ENCODE measurements at regions not wholly inside any gene's neighbourhood (a gene's known extent, or its start where the extent isn't known, plus 50 kb on each side); places are given as distances from the start of the nearest gene placed in this dataset.

DNA sequence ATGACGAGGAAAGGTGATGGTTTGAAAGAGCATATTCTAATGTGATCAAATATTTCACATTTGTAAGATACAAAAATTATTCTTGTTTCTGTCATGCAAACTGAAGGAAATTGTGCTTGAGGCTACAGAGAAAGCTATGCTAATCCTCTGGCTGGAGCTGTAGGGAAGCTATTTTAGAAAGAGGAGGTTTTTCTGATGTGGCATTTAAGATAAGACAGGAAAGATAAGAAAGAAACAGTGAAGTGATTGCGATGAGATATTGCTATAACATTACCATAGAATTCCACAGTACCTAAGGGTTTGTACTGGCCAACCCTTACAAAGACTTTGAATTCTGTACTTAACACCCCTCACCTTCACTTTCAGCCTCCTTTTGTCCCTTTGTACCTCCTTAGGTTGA lies 205.2 kb upstream of the LMCD1 start:
- no CpG with 5 or more reads among the region's 2 CpGs for WGBS (ENCODE audit: insufficient coverage)
- DNase-seq: no peak
- Histone ChIP-seq H3K36me3 (ENCODE audit: control insufficient read depth in 4 of 4, insufficient read depth in 4 of 4, low read length in 3 of 4) (no peaks in the 10 kb centered on the region), H3K4me1 (ENCODE audit: control extremely low read depth in 1 of 4, control insufficient read depth in 4 of 4, insufficient read depth in 4 of 4, low read length in 3 of 4) (no peaks in the 10 kb centered on the region), H3K27ac (ENCODE audit: insufficient read depth in 1 of 2, low read depth in 1 of 2, low read length in 2 of 2, poor library complexity in 1 of 2, severe bottlenecking in 2 of 2) (no peak overlapping the region), H3K9me3 (ENCODE audit: control extremely low read depth in 1 of 5, control insufficient read depth in 4 of 5, insufficient read depth in 2 of 5, low read depth in 1 of 5, low read length in 4 of 5) (no peaks in the 10 kb centered on the region), H3K4me3 (ENCODE audit: control insufficient read depth in 1 of 7, extremely low read depth in 1 of 7, insufficient read depth in 4 of 7, low read depth in 2 of 7, low read length in 6 of 7) (no peak overlapping the region), H3K27me3 (replicated peaks in 2 of 5; ENCODE audit: control insufficient read depth in 4 of 5, insufficient read depth in 5 of 5, low read length in 4 of 5) (no peaks in the 10 kb centered on the region)
- ChIA-PET CTCF (no interaction called here), POLR2A (no interaction called here)

GRCh38 chr3:8298021-8298954 lies 203.3 kb upstream of the LMCD1 start:
- Histone ChIP-seq H3K9me3 (ENCODE audit: control extremely low read depth in 1 of 5, control insufficient read depth in 4 of 5, insufficient read depth in 2 of 5, low read depth in 1 of 5, low read length in 4 of 5) (no peaks in the 10 kb centered on the region), H3K4me3 (ENCODE audit: control insufficient read depth in 1 of 7, extremely low read depth in 1 of 7, insufficient read depth in 4 of 7, low read depth in 2 of 7, low read length in 6 of 7) (no peak overlapping the region), H3K4me1 (ENCODE audit: control extremely low read depth in 1 of 4, control insufficient read depth in 4 of 4, insufficient read depth in 4 of 4, low read length in 3 of 4) (no peaks in the 10 kb centered on the region), H3K27me3 (replicated peaks in 2 of 5; ENCODE audit: control insufficient read depth in 4 of 5, insufficient read depth in 5 of 5, low read length in 4 of 5) (no peaks in the 10 kb centered on the region), H3K27ac (ENCODE audit: insufficient read depth in 1 of 2, low read depth in 1 of 2, low read length in 2 of 2, poor library complexity in 1 of 2, severe bottlenecking in 2 of 2) (no peak overlapping the region), H3K36me3 (ENCODE audit: control insufficient read depth in 4 of 4, insufficient read depth in 4 of 4, low read length in 3 of 4) (no peaks in the 10 kb centered on the region)
- DNase-seq: no peak
- ChIA-PET POLR2A (no interaction called here), CTCF (interaction anchor here (2.1 kb wide), 1 partner anchor 119 kb away, joined by 7 read pairs; no protein-coding TSS in a partner anchor)
- WGBS (ENCODE audit: insufficient coverage): 86% methylated on average over 8 of the region's 9 CpGs

- no peak overlapping the region for H3K4me3 ChIP-seq (ENCODE audit: control insufficient read depth in 1 of 7, extremely low read depth in 1 of 7, insufficient read depth in 4 of 7, low read depth in 2 of 7, low read length in 6 of 7)
- no peaks in the 10 kb centered on the region for H3K36me3 ChIP-seq (ENCODE audit: control insufficient read depth in 4 of 4, insufficient read depth in 4 of 4, low read length in 3 of 4)
- DNase-seq: peak; percentile 64 to 86 (median 82)
- H3K27me3 ChIP-seq (replicated peaks in 2 of 5; ENCODE audit: control insufficient read depth in 4 of 5, insufficient read depth in 5 of 5, low read length in 4 of 5): no peaks in the 10 kb centered on the region
- POLR2A ChIA-PET: interaction anchor here (0.6 kb wide), 2 partner anchors 16 to 1016 kb away, joined by 3 to 4 read pairs; no protein-coding TSS in a partner anchor
- H3K4me1 ChIP-seq (ENCODE audit: control extremely low read depth in 1 of 4, control insufficient read depth in 4 of 4, insufficient read depth in 4 of 4, low read length in 3 of 4): peaks cover 0 to 3% (median 0%) of the 10 kb centered on the region in 4 experiments
- no peak overlapping the region for H3K27ac ChIP-seq (ENCODE audit: insufficient read depth in 1 of 2, low read depth in 1 of 2, low read length in 2 of 2, poor library complexity in 1 of 2, severe bottlenecking in 2 of 2)
- CTCF ChIA-PET: interaction anchor here (0.7 to 4.6 kb wide), 9 partner anchors 10 to 330 kb away, joined by 3 to 21 read pairs (median 4); no protein-coding TSS in a partner anchor
- no peaks in the 10 kb centered on the region for H3K9me3 ChIP-seq (ENCODE audit: control extremely low read depth in 1 of 5, control insufficient read depth in 4 of 5, insufficient read depth in 2 of 5, low read depth in 1 of 5, low read length in 4 of 5)
- 21% methylated on average over 6 of the region's 7 CpGs for WGBS (ENCODE audit: insufficient coverage)
Observed at GRCh38 chr3:8301977-8302735, 199.5 kb upstream of the LMCD1 start.

DNA sequence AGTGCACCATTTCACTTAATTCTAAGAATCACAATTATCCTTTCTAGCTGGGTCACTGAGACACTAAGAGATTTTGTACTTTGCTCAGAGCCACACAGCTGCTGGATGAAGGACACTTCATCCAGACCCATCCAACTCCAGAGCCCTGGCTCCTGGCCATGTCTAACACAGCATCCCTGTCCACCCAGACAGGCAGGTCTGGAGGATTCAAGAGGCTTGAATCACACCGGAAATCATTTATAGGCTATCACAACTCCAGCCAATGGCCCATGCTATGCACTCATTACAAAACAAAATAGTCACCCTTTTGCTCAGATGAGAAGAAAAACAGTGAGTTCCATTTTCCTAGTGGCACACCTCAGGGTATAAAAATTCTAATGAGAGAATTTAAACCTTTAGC lies 198.2 kb upstream of the LMCD1 start:
- peaks cover 0 to 3% (median 0%) of the 10 kb centered on the region in 4 experiments for H3K4me1 ChIP-seq (ENCODE audit: control extremely low read depth in 1 of 4, control insufficient read depth in 4 of 4, insufficient read depth in 4 of 4, low read length in 3 of 4)
- POLR2A ChIA-PET: no interaction called here
- no peaks in the 10 kb centered on the region for H3K36me3 ChIP-seq (ENCODE audit: control insufficient read depth in 4 of 4, insufficient read depth in 4 of 4, low read length in 3 of 4)
- H3K27me3 ChIP-seq (replicated peaks in 2 of 5; ENCODE audit: control insufficient read depth in 4 of 5, insufficient read depth in 5 of 5, low read length in 4 of 5): no peaks in the 10 kb centered on the region
- WGBS (ENCODE audit: insufficient coverage): no CpG with 5 or more reads among the region's 1 CpG
- H3K27ac ChIP-seq (ENCODE audit: insufficient read depth in 1 of 2, low read depth in 1 of 2, low read length in 2 of 2, poor library complexity in 1 of 2, severe bottlenecking in 2 of 2): no peak overlapping the region
- peaks cover 0 to 4% (median 0%) of the 10 kb centered on the region in 5 experiments for H3K9me3 ChIP-seq (ENCODE audit: control extremely low read depth in 1 of 5, control insufficient read depth in 4 of 5, insufficient read depth in 2 of 5, low read depth in 1 of 5, low read length in 4 of 5)
- no peak for DNase-seq
- CTCF ChIA-PET: interaction anchor here (1.1 to 4.6 kb wide), 5 partner anchors 21 to 115 kb away, joined by 3 to 21 read pairs (median 8); no protein-coding TSS in a partner anchor
- H3K4me3 ChIP-seq (ENCODE audit: control insufficient read depth in 1 of 7, extremely low read depth in 1 of 7, insufficient read depth in 4 of 7, low read depth in 2 of 7, low read length in 6 of 7): no peak overlapping the region

- no peak overlapping the region for H3K27ac ChIP-seq (ENCODE audit: insufficient read depth in 1 of 2, low read depth in 1 of 2, low read length in 2 of 2, poor library complexity in 1 of 2, severe bottlenecking in 2 of 2)
- no peak overlapping the region for H3K4me3 ChIP-seq (ENCODE audit: control insufficient read depth in 1 of 7, extremely low read depth in 1 of 7, insufficient read depth in 4 of 7, low read depth in 2 of 7, low read length in 6 of 7)
- H3K36me3 ChIP-seq (ENCODE audit: control insufficient read depth in 4 of 4, insufficient read depth in 4 of 4, low read length in 3 of 4): no peaks in the 10 kb centered on the region
- DNase-seq: no peak
- 100% methylated on average over 1 of the region's 1 CpG for WGBS (ENCODE audit: insufficient coverage)
- no peaks in the 10 kb centered on the region for H3K27me3 ChIP-seq (replicated peaks in 2 of 5; ENCODE audit: control insufficient read depth in 4 of 5, insufficient read depth in 5 of 5, low read length in 4 of 5)
- H3K4me1 ChIP-seq (ENCODE audit: control extremely low read depth in 1 of 4, control insufficient read depth in 4 of 4, insufficient read depth in 4 of 4, low read length in 3 of 4): peaks cover 0 to 3% (median 0%) of the 10 kb centered on the region in 4 experiments
- CTCF ChIA-PET: interaction anchor here (2.5 to 4.6 kb wide), 2 partner anchors 19 to 66 kb away, joined by 8 to 21 read pairs; no protein-coding TSS in a partner anchor
- POLR2A ChIA-PET: no interaction called here
- H3K9me3 ChIP-seq (ENCODE audit: control extremely low read depth in 1 of 5, control insufficient read depth in 4 of 5, insufficient read depth in 2 of 5, low read depth in 1 of 5, low read length in 4 of 5): peaks cover 0 to 6% (median 0%) of the 10 kb centered on the region in 5 experiments
Observed at GRCh38 chr3:8305371-8305770, 196.3 kb upstream of the LMCD1 start.

DNA sequence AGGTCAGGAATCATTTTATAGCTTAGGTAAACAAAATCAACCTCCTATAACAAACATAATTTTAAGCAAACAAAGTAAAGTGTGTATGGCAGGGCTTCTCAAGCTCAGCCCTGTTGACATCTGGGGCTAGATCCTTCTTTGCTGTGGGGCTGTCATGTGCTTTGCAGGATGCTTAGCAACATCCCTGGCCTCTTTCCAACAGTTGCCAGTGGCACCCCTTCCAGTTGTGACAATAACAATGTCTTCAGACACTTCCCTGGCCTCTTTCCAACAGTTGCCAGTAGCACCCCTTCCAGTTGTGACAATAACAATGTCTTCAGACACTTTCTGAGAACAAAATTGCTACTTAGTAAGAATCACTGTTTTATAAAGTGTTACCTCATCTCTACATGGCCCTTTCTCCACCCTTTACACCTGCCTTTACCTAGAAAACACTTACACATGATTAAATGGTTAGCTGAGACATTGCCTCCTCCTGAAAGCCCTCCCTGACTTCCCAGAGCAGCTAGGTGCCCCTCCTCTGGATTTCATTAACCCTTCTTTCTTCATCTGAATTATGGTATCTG lies 194.0 kb upstream of the LMCD1 start:
- Histone ChIP-seq H3K4me1 (ENCODE audit: control extremely low read depth in 1 of 4, control insufficient read depth in 4 of 4, insufficient read depth in 4 of 4, low read length in 3 of 4) (peaks cover 0 to 3% (median 0%) of the 10 kb centered on the region in 4 experiments), H3K9me3 (ENCODE audit: control extremely low read depth in 1 of 5, control insufficient read depth in 4 of 5, insufficient read depth in 2 of 5, low read depth in 1 of 5, low read length in 4 of 5) (peaks cover 0 to 6% (median 0%) of the 10 kb centered on the region in 5 experiments), H3K27me3 (replicated peaks in 2 of 5; ENCODE audit: control insufficient read depth in 4 of 5, insufficient read depth in 5 of 5, low read length in 4 of 5) (no peaks in the 10 kb centered on the region), H3K36me3 (ENCODE audit: control insufficient read depth in 4 of 4, insufficient read depth in 4 of 4, low read length in 3 of 4) (no peaks in the 10 kb centered on the region), H3K4me3 (ENCODE audit: control insufficient read depth in 1 of 7, extremely low read depth in 1 of 7, insufficient read depth in 4 of 7, low read depth in 2 of 7, low read length in 6 of 7) (no peak overlapping the region), H3K27ac (ENCODE audit: insufficient read depth in 1 of 2, low read depth in 1 of 2, low read length in 2 of 2, poor library complexity in 1 of 2, severe bottlenecking in 2 of 2) (peak overlapping the region in 1 of 2 experiments; percentile 29)
- ChIA-PET CTCF (interaction anchor here (0.9 to 1.1 kb wide), 2 partner anchors 12 to 13 kb away, joined by 3 read pairs; no protein-coding TSS in a partner anchor), POLR2A (no interaction called here)
- peak; percentile 21 to 85 (median 80) for DNase-seq
